Activated naive CD4-positive, alpha-beta T cell treated with anti-CD3 and anti-CD28 coated beads, Interleukin-2, amount 10 ng/mL, durations not matched to agents 7 days and 5 days (primary cell): ENCODE measurements at regions not wholly inside any gene's neighbourhood (a gene's known extent, or its start where the extent isn't known, plus 50 kb on each side); places are given as distances from the start of the nearest gene placed in this dataset.

ENCODE experiments used
- CTCF ChIA-PET: fragments of 350-600 bp; sonication (Branson Sonifier 250); formaldehyde crosslinking; loops from one replicate; lab custom pipeline; 2021; ENCODE audit warnings: antibody characterized with exemption; lab: Charles Lee
- DNase-seq: peaks from one replicate; pipeline ENCODE4 v3.0.0-alpha.2; 2020
- H3K27ac Mint-ChIP-seq: one replicate; pipeline ENCODE4 v1.8.0; 2021; ENCODE audit warnings: mild to moderate bottlenecking, moderate library complexity, mixed read lengths
- H3K27me3 Mint-ChIP-seq: one replicate; pipeline ENCODE4 v1.8.0; 2021; ENCODE audit warnings: mild to moderate bottlenecking, mixed read lengths
- H3K36me3 Mint-ChIP-seq: one replicate; pipeline ENCODE4 v1.8.0; 2021; ENCODE audit warnings: mixed read lengths
- H3K4me1 Mint-ChIP-seq: one replicate; pipeline ENCODE4 v1.8.0; 2021; ENCODE audit warnings: mixed read lengths
- H3K4me3 Mint-ChIP-seq: one replicate; pipeline ENCODE4 v1.8.0; 2021; ENCODE audit warnings: mild to moderate bottlenecking, moderate library complexity, mixed read lengths
- H3K9me3 Mint-ChIP-seq: one replicate; pipeline ENCODE4 v1.8.0; 2021; ENCODE audit warnings: mixed read lengths

GRCh38 chr3:64464955-64465354 lies 222.8 kb downstream of the ADAMTS9 start:
- CTCF ChIA-PET, result interaction anchor here (0.7 to 3.6 kb wide), 7 partner anchors 17 to 435 kb away, joined by 3 to 15 read pairs (median 5); no protein-coding TSS in a partner anchor
- H3K36me3 Mint-ChIP-seq, result no peaks in the 10 kb centered on the region
- no peaks in the 10 kb centered on the region for H3K9me3 Mint-ChIP-seq
- no peak overlapping the region for H3K27ac Mint-ChIP-seq
- H3K27me3 Mint-ChIP-seq, result peaks cover 7% of the 10 kb centered on the region
- no peak for DNase-seq
- no peaks in the 10 kb centered on the region for H3K4me1 Mint-ChIP-seq
- H3K4me3 Mint-ChIP-seq, result no peak overlapping the region

GRCh38 chr3:64463981-64464380 lies 223.8 kb downstream of the ADAMTS9 start:
- CTCF ChIA-PET, result interaction anchor here (0.7 to 3.6 kb wide), 9 partner anchors 10 to 434 kb away, joined by 3 to 15 read pairs (median 5); no protein-coding TSS in a partner anchor

GRCh38 chr3:64462203-64462602 lies 225.6 kb downstream of the ADAMTS9 start:
- no peak for DNase-seq
- Mint-ChIP-seq H3K9me3 (no peaks in the 10 kb centered on the region), H3K4me1 (no peaks in the 10 kb centered on the region), H3K27me3 (no peaks in the 10 kb centered on the region), H3K36me3 (no peaks in the 10 kb centered on the region), H3K4me3 (no peak overlapping the region), H3K27ac (no peak overlapping the region)
- CTCF ChIA-PET, result interaction anchor here (2.6 to 3.6 kb wide), 2 partner anchors 9 to 432 kb away, joined by 13 to 15 read pairs; no protein-coding TSS in a partner anchor

More at GRCh38 chr3:64463981-64464380, 223.8 kb downstream of the ADAMTS9 start:
- DNase-seq, result no peak
- Mint-ChIP-seq H3K27ac (no peak overlapping the region), H3K4me3 (no peak overlapping the region), H3K27me3 (peaks cover 7% of the 10 kb centered on the region), H3K9me3 (no peaks in the 10 kb centered on the region), H3K4me1 (no peaks in the 10 kb centered on the region), H3K36me3 (no peaks in the 10 kb centered on the region)

GRCh38 chr3:64460877-64461276 lies 226.9 kb downstream of the ADAMTS9 start:
- CTCF ChIA-PET, result no interaction called here
- Mint-ChIP-seq H3K36me3 (no peaks in the 10 kb centered on the region), H3K27ac (no peak overlapping the region), H3K27me3 (no peaks in the 10 kb centered on the region), H3K9me3 (no peaks in the 10 kb centered on the region), H3K4me3 (no peak overlapping the region), H3K4me1 (no peaks in the 10 kb centered on the region)
- DNase-seq, result no peak

- H3K36me3 Mint-ChIP-seq, result no peaks in the 10 kb centered on the region
- CTCF ChIA-PET, result no interaction called here
- DNase-seq, result no peak
- H3K4me1 Mint-ChIP-seq, result no peaks in the 10 kb centered on the region
- no peak overlapping the region for H3K4me3 Mint-ChIP-seq
- H3K27ac Mint-ChIP-seq, result no peak overlapping the region
- H3K27me3 Mint-ChIP-seq, result no peaks in the 10 kb centered on the region
- H3K9me3 Mint-ChIP-seq, result no peaks in the 10 kb centered on the region
These were observed 227.6 kb downstream of the ADAMTS9 start for GRCh38 chr3:64460141-64460730.

GRCh38 chr3:64459711-64460110 lies 228.1 kb downstream of the ADAMTS9 start:
- no peaks in the 10 kb centered on the region for H3K36me3 Mint-ChIP-seq

GRCh38 chr3:64457811-64458210 lies 230.0 kb downstream of the ADAMTS9 start:
- Mint-ChIP-seq H3K36me3 (no peaks in the 10 kb centered on the region), H3K27me3 (no peaks in the 10 kb centered on the region), H3K9me3 (no peaks in the 10 kb centered on the region), H3K27ac (no peak overlapping the region), H3K4me3 (no peak overlapping the region), H3K4me1 (no peaks in the 10 kb centered on the region)
- CTCF ChIA-PET, result no interaction called here
- no peak for DNase-seq

More at GRCh38 chr3:64459711-64460110, 228.1 kb downstream of the ADAMTS9 start:
- no peaks in the 10 kb centered on the region for H3K9me3 Mint-ChIP-seq
- no peak overlapping the region for H3K4me3 Mint-ChIP-seq
- DNase-seq, result no peak
- no peaks in the 10 kb centered on the region for H3K4me1 Mint-ChIP-seq
- no peaks in the 10 kb centered on the region for H3K27me3 Mint-ChIP-seq
- CTCF ChIA-PET, result no interaction called here
- no peak overlapping the region for H3K27ac Mint-ChIP-seq

GRCh38 chr3:64456674-64457073 lies 231.1 kb downstream of the ADAMTS9 start:
- Mint-ChIP-seq H3K36me3 (no peaks in the 10 kb centered on the region), H3K27ac (no peak overlapping the region), H3K4me3 (no peak overlapping the region), H3K4me1 (no peaks in the 10 kb centered on the region), H3K27me3 (peaks cover 5% of the 10 kb centered on the region), H3K9me3 (no peaks in the 10 kb centered on the region)
- DNase-seq, result no peak
- CTCF ChIA-PET, result no interaction called here

- Mint-ChIP-seq H3K27ac (no peak overlapping the region), H3K9me3 (no peaks in the 10 kb centered on the region), H3K36me3 (no peaks in the 10 kb centered on the region), H3K4me3 (no peak overlapping the region), H3K4me1 (no peaks in the 10 kb centered on the region), H3K27me3 (peaks cover 14% of the 10 kb centered on the region)
- CTCF ChIA-PET, result interaction anchor here (3.3 kb wide), 1 partner anchor 8 kb away, joined by 13 read pairs; no protein-coding TSS in a partner anchor
- DNase-seq, result no peak
These were observed 230.1 kb upstream of the PRICKLE2 start for GRCh38 chr3:64455351-64455750.

- H3K4me3 Mint-ChIP-seq, result no peak overlapping the region
- no peaks in the 10 kb centered on the region for H3K4me1 Mint-ChIP-seq
- CTCF ChIA-PET, result interaction anchor here (3.3 kb wide), 1 partner anchor 8 kb away, joined by 13 read pairs; no protein-coding TSS in a partner anchor
These were observed 229.5 kb upstream of the PRICKLE2 start for GRCh38 chr3:64454768-64455167.

GRCh38 chr3:64454179-64454578 lies 228.9 kb upstream of the PRICKLE2 start:
- no peaks in the 10 kb centered on the region for H3K9me3 Mint-ChIP-seq
- DNase-seq, result no peak
- peaks cover 14% of the 10 kb centered on the region for H3K27me3 Mint-ChIP-seq
- no peak overlapping the region for H3K4me3 Mint-ChIP-seq
- CTCF ChIA-PET, result interaction anchor here (3.3 kb wide), 1 partner anchor 9 kb away, joined by 13 read pairs; no protein-coding TSS in a partner anchor
- no peak overlapping the region for H3K27ac Mint-ChIP-seq
- H3K36me3 Mint-ChIP-seq, result no peaks in the 10 kb centered on the region
- no peaks in the 10 kb centered on the region for H3K4me1 Mint-ChIP-seq

More at GRCh38 chr3:64454768-64455167, 229.5 kb upstream of the PRICKLE2 start:
- Mint-ChIP-seq H3K27ac (no peak overlapping the region), H3K27me3 (peaks cover 14% of the 10 kb centered on the region), H3K36me3 (no peaks in the 10 kb centered on the region), H3K9me3 (no peaks in the 10 kb centered on the region)
- no peak for DNase-seq

GRCh38 chr3:64451283-64452012 lies 226.2 kb upstream of the PRICKLE2 start:
- Mint-ChIP-seq H3K27me3 (peaks cover 26% of the 10 kb centered on the region), H3K4me3 (no peak overlapping the region), H3K36me3 (no peaks in the 10 kb centered on the region), H3K4me1 (no peaks in the 10 kb centered on the region), H3K9me3 (no peaks in the 10 kb centered on the region), H3K27ac (no peak overlapping the region)
- DNase-seq, result no peak
- CTCF ChIA-PET, result no interaction called here

- CTCF ChIA-PET, result no interaction called here
- no peaks in the 10 kb centered on the region for H3K36me3 Mint-ChIP-seq
- peaks cover 31% of the 10 kb centered on the region for H3K27me3 Mint-ChIP-seq
- DNase-seq, result no peak
- no peaks in the 10 kb centered on the region for H3K4me1 Mint-ChIP-seq
- no peaks in the 10 kb centered on the region for H3K9me3 Mint-ChIP-seq
- H3K27ac Mint-ChIP-seq, result no peak overlapping the region
- no peak overlapping the region for H3K4me3 Mint-ChIP-seq
These were observed 225.2 kb upstream of the PRICKLE2 start for GRCh38 chr3:64450396-64450956.

GRCh38 chr3:64449026-64449425 lies 223.8 kb upstream of the PRICKLE2 start:
- Mint-ChIP-seq H3K9me3 (no peaks in the 10 kb centered on the region), H3K36me3 (no peaks in the 10 kb centered on the region), H3K4me3 (no peak overlapping the region), H3K4me1 (no peaks in the 10 kb centered on the region), H3K27ac (no peak overlapping the region), H3K27me3 (peaks cover 44% of the 10 kb centered on the region)
- DNase-seq, result no peak
- CTCF ChIA-PET, result no interaction called here
